ENCODE measurements at regions not wholly inside any gene's neighbourhood (a gene's known extent, or its start where the extent isn't known, plus 50 kb on each side); places are given as distances from the start of the nearest gene placed in this dataset.

- no peak for TF ChIP-seq CTCF (IDR thresholded peaks at IDR 0.05)
- no peak for TF ChIP-seq EP300 (IDR thresholded peaks at IDR 0.05)
- TF ChIP-seq POLR2A (IDR thresholded peaks at IDR 0.05), result no peak
- no peak for TF ChIP-seq POLR2AphosphoS5 (IDR thresholded peaks at IDR 0.05)
Observed at GRCh38 chr5:1651971-1652872, 128.5 kb upstream of the LPCAT1 start.
